ENCODE measurements at regions not wholly inside any gene's neighbourhood (a gene's known extent, or its start where the extent isn't known, plus 50 kb on each side); places are given as distances from the start of the nearest gene placed in this dataset.
"Not testable (repeated sequence)": the region's sequence is repeated elsewhere in the genome, so short reads cannot be mapped to it uniquely, and the experiment has no call there.

DNA sequence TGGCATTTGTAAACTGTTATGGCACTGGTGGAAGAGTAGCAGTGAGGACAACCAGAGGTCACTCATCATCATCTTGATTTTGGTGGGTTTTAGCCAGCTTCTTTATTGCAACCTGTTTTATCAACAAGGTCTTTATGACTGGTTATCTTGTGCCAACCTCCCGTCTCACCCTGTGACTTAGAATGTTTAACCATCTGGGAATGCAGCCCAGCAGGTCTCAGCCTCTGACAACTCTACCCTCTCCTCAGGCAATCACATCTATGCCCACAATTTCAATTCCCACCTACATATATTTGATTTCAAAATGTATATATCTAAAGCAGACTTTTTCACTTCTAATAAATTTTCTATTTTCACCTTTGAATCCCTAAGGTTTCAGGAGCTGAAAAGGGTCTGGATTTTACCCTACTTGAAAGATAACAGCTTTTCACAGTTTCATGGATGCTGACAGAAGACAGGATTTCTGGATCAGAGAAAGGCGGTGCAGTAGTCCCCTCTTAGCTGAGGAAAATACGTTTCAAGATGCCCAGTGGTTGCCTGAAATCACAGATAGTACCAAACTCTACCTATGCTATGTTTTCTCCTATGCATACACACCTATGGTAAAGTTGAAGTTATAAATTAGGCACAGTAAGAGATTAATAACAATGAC, 1171.8 kb downstream of the DIAPH3 start:
- DNase-seq (ENCODE audit: low spot score) = no peak

DNA sequence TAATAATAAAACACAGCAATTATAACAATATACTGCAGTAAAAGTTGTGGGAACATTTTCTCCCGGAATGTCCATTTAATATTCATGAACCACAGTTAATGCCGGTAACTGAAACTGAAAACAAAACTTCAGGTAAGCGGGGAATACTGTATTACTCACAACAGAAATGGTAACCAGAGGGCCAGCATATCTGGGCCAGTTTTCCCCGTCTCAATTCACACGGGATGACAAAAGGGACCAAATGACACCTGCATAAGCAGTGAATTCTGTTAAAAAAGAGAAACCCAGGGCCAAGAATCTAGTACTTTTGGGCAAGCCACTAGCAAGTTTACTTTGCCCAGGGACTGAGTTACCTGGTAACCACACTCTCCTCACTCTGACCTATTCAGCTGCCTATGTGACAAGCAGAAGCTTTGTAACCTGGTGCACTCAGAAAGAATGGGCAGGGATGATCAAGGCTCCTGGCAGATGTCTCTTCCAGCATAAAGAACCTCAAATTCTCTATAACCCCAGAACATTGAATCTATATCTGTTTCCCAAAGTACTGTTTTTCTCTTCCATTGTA, 1171.2 kb downstream of the DIAPH3 start:
- no peak for DNase-seq (ENCODE audit: low spot score)

DNA sequence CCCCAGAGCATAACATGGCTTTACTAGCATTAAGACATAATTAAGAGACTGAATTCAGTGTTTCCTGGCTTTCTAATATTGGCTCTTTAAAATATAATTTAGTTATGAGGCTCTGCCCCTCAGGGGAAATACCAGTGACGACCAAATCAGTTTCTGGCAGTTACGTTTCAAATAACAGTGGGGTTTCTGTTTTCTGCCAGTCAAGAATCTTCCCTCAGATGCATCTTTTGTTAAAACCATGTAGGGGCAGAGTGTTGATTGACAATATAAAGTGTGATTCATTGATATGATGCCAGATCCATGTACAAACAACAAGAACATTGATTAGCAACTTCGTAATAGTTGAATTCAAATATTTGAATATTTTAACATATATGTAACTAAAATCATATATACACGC, 1169.7 kb downstream of the DIAPH3 start:
- DNase-seq (ENCODE audit: low spot score) = no peak

DNA sequence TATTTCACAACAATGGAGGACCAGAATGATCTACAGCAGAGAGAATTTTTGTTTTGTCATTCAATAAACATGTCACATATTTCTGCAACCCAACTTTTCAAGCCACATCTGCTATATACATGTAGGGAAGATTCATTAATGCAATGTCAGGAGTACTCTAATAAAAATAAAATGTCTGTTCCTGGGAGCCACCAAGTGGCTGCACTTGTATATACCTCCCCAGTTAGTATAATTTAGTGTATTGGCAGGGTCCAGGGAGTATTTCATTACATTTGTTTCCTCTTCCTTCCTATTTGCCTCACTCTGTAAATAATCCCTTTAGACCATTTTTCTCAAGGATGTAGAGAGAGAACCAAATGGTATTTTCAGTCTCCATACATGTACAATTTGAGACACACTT, 1169.0 kb downstream of the DIAPH3 start:
- DNase-seq (ENCODE audit: low spot score) = no peak

DNA sequence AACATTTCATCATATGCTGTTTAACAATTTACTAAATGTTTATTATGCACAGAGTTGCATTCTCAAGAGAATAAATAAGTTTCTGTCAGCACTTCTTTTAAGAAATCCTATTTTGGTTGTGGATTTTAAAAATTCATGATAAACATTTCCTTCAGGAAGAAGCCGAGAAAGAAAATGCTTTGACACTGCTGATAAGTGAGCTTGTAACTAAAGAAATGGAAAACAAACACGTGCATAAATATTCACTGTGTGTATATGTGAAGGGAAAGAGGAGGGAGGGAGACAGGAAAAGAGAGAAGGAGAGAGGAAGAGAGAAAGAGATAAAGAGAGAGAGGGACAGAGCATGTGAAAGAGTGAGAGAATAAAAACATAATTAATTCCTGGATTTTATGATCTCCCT, 1165.0 kb downstream of the DIAPH3 start:
- DNase-seq (ENCODE audit: low spot score) = no peak

DNA sequence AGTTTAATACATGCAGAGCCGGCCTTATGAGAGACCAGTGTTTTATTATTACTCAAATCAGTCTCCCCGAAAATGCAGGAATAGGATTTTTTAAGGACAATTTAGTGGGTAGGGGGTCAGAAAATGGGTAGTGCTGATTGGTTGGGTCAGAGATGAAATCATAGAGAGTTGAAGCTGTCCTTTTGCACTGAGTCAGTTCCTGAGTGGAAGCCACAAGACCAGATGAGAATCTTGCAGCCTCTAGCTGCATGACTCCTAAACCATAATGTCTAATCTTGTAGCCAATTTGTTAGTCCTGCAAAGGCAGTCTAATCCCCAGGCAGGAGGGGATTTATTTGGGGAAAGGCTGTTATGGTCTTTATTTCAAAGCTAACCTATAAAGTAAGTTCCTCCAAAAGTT, 1163.9 kb downstream of the DIAPH3 start:
- no peak for DNase-seq (ENCODE audit: low spot score)

DNA sequence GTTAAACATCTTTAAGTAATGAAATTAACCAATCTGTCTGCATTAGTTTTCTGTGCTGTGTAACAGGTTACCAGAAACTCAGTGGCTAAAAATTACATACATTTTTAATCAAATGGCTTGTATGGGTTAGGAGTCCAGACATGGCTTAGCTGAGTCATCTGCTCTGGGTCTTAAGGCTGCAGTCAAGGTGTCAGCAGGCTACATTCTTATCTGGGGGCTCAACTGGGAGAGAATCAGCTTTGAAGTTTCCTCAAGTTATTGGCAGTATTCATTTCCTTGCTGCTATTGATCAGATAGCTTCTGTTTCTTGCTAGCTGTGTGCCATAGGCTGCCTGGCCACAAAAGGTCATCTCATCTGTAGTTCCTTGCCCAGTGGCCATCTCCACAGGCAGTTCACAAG, 1163.0 kb downstream of the DIAPH3 start:
- DNase-seq (ENCODE audit: low spot score) = no peak

DNA sequence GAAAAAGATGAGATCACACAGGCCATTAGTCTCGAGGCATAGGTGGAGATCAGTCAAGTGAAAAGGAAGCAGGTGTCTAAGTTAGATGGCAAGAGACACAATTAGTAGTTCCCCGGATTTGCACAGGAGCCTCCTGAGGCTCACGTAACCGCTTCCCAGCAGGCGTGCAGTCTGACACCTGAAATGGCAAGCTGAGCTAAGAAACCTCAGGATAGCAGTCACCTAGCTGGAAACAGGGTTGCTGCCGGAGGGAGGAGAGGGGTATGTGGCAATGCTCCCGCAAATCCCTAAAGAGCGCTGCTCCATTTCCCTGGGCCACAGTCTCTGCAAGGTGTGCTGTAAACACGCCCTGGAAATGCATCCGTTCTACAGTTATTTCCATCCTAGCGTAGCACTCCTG, 1151.0 kb downstream of the DIAPH3 start:
- DNase-seq (ENCODE audit: low spot score) = no peak

DNA sequence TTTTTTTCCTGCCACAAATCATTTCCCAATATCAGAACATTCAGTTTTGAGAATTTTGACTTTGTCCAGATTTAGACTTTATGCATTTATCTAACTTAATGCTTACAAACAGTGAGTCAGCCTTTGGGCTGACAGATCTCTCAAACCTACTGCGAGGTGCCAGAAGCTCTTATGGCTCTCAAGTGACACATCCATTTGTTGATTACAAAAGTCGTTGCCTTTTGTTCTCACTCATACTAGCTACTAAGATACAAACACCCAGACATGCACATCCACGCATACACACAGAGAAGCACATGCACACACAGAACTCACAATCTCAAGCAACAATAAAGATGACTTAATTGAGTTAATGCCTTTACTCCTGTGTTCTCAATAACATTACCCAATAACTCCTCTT, 1147.5 kb downstream of the DIAPH3 start:
- no peak for DNase-seq (ENCODE audit: low spot score)

DNA sequence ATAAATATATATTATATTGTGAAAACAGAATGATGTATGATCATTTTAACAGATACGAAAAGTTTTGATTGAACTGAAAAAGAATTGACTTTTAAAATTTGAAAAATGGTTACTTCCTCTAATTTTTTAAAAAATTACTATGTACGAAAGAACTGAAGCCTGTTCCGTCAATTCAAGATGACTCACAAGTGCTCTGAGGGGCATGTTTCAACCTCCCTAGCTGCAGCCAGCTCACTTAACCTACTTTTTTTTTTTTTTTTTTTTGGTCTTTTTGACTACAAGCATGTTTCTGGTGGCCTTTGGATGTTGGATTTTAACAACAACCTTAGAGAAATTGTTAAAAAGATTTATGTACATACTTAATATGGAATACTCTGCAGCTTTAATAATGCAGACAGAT, 1139.3 kb downstream of the DIAPH3 start:
- DNase-seq (ENCODE audit: low spot score) = no peak

DNA sequence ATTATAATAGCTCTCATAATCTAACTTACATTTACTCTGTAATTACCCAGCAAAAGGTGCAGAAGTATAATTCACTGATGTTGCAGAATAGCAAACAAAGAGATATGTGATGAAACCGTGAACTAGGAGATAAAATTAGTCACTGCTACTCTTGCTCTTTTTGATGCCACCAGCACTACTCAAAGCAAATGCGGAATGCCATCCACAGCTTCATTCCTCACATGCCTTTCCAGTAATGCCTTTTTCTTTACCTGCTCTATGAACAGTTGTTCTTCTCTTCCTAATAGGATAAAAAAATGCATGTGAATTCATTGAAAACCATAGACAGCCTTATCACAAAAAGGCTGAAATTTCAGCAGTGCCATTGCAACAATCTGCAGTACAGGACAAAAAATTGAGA, 1129.5 kb downstream of the DIAPH3 start:
- no peak for DNase-seq (ENCODE audit: low spot score)

DNA sequence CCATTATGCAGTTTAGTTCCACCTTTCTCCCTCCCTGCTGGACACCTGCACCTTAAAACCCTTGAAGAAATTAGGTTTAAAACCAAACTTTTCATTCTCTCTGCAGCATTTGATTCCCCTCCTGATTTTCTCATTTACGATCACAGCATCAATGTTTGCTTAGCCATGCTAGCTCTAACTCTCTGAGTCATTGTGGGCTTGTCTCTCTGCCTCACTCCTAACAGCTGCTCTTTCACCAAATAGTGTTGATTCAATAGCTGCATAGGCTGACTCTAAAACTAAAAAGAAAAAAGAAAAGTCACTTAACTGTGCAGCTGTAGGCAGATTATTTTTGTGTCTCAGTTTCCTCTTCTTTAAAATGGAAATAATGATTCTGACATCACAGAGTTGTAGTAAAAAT, 1124.9 kb downstream of the DIAPH3 start:
- DNase-seq (ENCODE audit: low spot score) = no peak

DNA sequence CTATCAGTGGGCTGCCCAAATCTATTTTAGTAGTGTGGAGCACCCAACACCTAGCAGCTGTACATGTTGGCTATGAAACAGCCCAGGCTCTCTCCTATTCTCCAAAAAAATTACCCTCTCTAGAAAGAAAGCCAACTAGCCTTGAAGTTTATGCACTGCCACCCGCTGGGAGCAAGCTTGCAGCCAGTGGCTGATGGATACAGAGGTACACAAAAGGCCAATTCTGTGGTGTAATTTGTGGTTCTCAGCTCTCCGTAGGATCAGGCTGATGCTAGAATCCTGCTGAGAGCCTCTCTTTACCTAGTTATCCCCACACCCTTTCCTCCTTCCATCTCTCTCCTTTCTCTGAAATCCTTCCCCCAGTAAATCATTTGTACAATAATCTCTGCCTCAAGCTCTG, 1120.7 kb downstream of the DIAPH3 start:
- no peak for DNase-seq (ENCODE audit: low spot score)

DNA sequence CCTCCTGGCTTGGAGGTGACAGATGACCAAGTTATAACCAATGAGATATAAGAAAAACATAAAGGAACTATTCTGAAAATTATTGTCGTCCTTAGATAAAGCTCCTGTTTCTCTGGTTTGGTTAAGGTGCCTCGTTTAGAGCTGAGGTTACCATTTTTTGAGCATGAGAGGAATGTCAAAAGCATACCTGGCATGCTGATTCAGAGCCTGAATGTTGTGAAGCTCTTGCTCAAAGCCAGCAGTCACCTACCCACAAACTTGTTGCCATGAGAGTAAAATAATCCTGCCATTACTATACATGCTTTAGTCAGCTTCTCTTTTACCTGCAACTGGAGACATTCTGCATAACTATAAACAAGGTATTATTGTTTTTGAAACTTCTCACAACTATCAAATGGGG, 1116.2 kb downstream of the DIAPH3 start:
- DNase-seq (ENCODE audit: low spot score) = no peak

DNA sequence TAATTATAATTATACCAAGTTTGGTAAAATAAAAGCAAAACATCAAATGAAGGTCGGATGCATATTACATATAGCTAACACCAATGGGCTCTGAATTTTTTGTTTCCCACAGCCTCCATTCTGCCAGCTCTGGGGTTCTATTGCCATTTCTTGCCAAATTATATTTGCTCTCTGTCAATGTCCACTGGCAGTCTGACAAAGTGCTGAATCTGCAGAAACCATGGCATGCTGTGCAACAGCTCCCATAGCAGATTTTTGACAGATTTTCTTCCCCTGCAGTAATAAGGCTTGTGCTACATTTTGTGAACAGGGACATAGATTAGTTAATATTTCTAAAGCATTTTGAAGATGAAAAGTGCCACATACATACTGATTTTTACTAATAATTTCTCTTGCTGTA, 1102.1 kb downstream of the DIAPH3 start:
- no peak for DNase-seq (ENCODE audit: low spot score)

DNA sequence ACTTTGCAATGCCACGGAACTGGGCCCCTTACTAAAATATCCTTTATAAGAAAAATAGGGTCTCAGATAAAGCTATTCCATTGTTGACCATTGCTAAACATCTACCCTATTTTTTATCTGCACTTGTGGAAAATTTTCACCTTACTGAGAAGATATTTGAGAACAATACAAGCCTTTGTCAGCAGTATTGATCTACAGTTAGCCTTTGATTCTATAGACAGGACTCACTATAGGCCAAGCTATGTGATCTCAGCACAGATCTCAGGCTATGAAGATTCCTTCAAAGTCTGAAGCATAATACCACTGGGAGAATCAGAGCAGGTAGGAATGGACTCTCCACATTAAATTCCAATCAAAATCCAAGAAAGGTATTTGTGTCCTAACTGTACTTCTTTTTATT, 1099.7 kb downstream of the DIAPH3 start:
- DNase-seq (ENCODE audit: low spot score) = no peak

DNA sequence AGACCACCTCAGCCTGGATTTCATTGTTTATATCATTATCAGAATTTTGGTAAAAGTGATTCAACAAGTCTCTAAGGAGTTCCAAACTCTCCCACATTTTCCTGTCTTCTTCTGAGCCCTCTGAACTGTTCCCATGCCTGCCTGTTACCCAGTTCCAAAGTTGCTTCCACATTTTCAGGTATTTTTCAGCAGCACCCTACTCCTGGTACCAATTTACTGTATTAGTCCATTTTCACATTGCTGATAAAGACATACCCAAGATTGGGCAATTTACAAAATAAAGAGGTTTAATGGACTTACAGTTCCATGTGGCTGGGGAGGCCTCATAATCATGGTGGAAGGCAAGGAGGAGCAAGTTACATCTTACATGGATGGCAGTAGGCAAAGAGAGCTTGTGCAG, 1087.3 kb downstream of the DIAPH3 start:
- DNase-seq (ENCODE audit: low spot score) = not testable (repeated sequence)

DNA sequence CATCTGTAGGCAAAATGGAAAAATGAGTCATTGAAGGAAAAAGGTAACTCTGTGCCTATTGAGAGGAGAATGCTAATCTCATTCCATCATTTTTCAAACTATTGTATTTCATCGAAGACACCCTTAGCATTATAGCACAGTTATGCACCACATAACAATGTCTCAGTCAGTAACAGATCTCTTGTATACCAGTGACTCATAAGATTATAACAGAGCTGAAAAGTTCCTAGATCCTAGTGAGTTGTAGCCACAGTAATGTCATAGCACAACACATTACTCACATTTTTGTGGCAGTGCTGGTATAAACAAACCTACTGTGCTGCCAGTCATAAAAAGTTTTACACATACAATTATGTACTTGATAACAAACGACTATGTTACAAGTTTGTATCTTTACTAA, 1077.6 kb downstream of the DIAPH3 start:
- no peak for DNase-seq (ENCODE audit: low spot score)

DNA sequence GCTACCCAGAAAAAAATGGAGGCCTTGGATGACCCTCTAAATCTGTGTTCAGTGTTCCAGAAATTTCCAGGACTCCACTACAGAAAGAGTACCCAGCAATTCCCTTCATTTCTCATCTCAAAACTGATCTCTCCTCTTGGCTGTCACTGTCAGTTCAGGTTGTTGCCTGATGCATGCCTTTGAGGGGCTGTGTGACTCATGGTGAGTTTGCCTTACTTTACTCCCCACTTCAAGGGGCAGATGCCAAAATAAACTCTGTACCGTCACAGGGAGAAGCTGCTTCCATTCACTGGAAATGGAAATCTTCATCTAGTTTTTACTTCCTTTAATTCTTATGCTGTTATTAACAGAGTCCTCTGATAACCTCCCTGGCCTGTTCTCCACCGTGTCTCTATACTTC, 1075.0 kb downstream of the DIAPH3 start:
- DNase-seq (ENCODE audit: low spot score) = no peak

DNA sequence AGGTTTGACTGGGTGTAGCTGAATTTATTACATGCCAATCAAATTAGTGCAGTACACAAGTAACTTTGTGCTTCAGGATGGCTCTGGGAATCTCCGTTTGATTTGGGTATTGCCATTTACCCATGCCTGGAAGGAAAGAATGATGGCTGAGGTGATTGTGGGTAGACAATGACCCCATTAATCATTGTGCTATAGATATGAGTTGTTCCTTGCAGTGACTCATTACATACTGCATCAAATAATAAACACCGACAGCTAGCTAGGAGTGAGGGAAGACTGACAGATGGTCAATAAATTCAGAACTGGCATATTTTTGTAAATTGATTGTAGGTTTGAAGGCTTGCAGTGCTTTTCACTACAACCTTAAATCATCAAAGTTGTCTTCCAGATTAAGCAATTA, 1069.5 kb downstream of the DIAPH3 start:
- no peak for DNase-seq (ENCODE audit: low spot score)

DNA sequence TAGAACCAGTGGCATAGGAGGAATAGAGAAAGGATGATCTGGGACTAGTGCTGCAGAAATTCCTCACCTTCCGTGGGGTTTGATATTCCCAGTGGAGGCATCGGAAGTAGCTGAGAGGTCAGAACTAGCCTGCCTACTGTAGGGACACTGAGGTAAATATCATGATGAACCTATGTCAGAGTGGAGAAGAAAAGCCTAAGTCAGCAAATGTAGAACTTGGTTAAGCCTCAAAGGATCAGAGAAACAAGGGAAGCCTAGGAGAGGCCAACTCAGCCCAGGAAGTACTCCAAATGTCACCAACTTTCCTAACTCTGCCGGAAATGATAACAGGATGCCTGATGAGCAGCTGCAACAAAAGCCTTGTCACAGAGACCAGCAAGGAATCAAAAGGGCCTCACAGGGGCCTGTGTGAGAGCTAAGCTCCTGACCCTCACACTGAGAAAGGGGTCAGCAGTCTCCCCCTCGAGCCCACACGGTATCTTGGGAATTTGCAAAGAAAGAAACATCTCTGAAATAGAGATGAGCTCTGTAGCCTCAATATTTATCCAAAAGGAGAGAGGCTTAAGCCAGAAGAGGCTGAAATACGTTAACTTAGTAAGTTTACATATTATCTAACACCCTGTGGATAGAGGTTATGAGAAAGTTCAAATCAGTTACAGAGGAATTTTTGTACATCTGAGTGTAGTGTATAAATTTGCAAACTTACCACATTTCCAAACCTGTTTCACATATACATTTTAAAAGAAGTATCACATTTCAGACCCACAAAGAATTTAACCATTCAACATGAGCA, 1064.3 kb downstream of the DIAPH3 start:
- no peak for DNase-seq (ENCODE audit: low spot score)

DNA sequence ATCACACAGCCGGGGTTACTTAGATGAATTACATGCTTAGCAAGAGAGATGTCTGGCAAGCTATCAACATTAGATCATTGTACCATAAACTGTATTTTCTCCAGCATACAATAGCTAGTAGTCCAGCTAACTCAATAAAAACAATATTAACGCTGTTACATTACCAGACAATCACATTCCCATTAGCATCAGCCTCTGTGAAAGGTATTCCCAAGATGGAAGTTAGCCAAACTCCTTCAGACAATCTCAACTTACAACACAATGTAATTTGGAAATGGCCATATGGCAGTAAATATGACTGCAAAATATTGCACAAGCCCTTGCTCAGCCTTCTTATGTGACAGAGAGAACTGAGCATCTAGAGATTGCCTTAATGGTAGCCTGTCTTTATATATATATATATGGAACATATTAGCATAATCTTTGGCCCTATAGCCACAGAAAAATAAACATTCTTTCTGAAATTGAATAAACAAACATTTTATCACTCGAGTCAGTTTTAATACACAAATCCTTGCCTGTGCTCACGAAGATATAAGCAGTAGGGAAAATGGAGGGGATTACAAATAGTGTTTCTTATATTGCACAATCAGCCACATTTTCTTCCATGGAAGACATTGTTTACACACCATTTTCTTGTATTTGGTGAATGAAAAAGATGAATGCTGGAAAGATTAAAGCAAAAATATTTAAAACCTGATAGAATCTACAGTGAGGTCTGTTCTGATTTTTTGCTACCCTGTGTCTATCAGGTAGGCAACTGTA, 1060.5 kb downstream of the DIAPH3 start:
- DNase-seq (ENCODE audit: low spot score) = no peak

DNA sequence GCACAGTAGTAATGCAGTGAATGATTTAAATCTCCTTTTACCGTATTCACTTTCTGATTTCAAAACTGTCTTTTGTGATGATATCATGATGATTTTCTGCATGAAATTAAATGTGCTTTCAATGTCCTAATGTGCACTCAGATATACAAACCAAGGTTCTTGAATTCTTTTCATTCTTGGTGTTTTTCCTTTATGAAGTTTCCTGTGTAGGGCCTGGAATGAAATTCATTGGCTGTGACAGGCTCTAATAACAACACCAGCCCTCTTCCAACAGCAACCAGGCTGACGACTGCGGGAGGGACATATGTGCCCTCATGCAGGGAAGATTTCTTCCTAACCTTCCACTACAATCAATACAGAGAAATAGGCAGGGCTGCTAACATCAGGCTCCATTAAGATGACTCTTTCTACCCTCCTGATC, 1052.0 kb downstream of the DIAPH3 start:
- no peak for DNase-seq (ENCODE audit: low spot score)

Measured in left forelimb (tissue), 1 donor.